B cell (primary cell): ENCODE measurements at regions not wholly inside any gene's neighbourhood (a gene's known extent, or its start where the extent isn't known, plus 50 kb on each side); places are given as distances from the start of the nearest gene placed in this dataset.

Source experiments
- ATAC-seq: fragments of 200-7000 bp; cut with Tn5 transposase; one replicate; pipeline ENCODE4 v1.10.0; 2021; ENCODE audit warnings: low read depth, mild to moderate bottlenecking, moderate number of reproducible peaks, moderate library complexity
- CTCF ChIA-PET: fragments of 350-600 bp; sonication (Branson Sonifier 250); formaldehyde crosslinking; loops from one replicate; lab custom pipeline; 2021; ENCODE audit warnings: antibody characterized with exemption, inconsistent platforms; lab: Charles Lee
- POLR2A ChIA-PET: fragments of 350-600 bp; sonication (Branson Sonifier 250); formaldehyde crosslinking; loops from one replicate; lab custom pipeline; 2021; ENCODE audit warnings: antibody characterized with exemption; lab: Charles Lee
- DNase-seq: peaks from one replicate; pipeline ENCODE4 v3.0.0; 2013
- H2AFZ ChIP-seq: 2 replicates; pipeline ENCODE4 v1.6.1; 2012; ENCODE audit warnings: mild to moderate bottlenecking, low read depth, low read length; ENCODE audit not compliant: insufficient read depth, poor library complexity, severe bottlenecking
- H3K27ac ChIP-seq, 2 donors: 1 replicate in 1 of 2; 2 replicates in 1 of 2; pipeline ENCODE4 v1.5.1; 2012 to 2013; ENCODE audit warnings: low read length in 2 of 2, mild to moderate bottlenecking in 2 of 2, moderate library complexity in 1 of 2
- H3K27me3 ChIP-seq, 4 experiments: fragments of 200-600 bp in 1 of 4; sonication (generic) in 1 of 4; replicated peaks in 1 of 4; 1 replicate in 2 of 4; 2 replicates in 2 of 4; pipeline versions ENCODE4 v1.6.1 to v1.7.0; 2013 to 2016; ENCODE audit warnings: low read length in 3 of 4, mild to moderate bottlenecking in 2 of 4, mixed read lengths in 1 of 4, moderate library complexity in 1 of 4; ENCODE audit not compliant: insufficient read depth in 4 of 4, control insufficient read depth in 3 of 4; ENCODE audit errors: control extremely low read depth in 1 of 4
- H3K36me3 ChIP-seq, 2 experiments: replicated peaks in 1 of 2; 1 replicate in 1 of 2; 2 replicates in 1 of 2; pipeline versions ENCODE4 v1.6.1 to v1.7.1; 2013; ENCODE audit warnings: low read length in 1 of 2; ENCODE audit not compliant: insufficient read depth in 2 of 2, control insufficient read depth in 1 of 2; ENCODE audit errors: control extremely low read depth in 1 of 2, extremely low read depth in 1 of 2
- H3K4me1 ChIP-seq, 2 donors: fragments of 200-600 bp in 1 of 2; sonication (generic) in 1 of 2; 1 replicate in 1 of 2; 2 replicates in 1 of 2; pipeline versions ENCODE4 v1.5.1 to v1.6.1; 2013 to 2017; ENCODE audit warnings: low read length in 2 of 2; ENCODE audit not compliant: control insufficient read depth in 2 of 2, insufficient read depth in 2 of 2
- H3K4me2 ChIP-seq: replicated peaks from 2 replicates; pipeline ENCODE3; 2012; ENCODE audit warnings: mild to moderate bottlenecking, low read depth, low read length; ENCODE audit not compliant: poor library complexity, severe bottlenecking
- H3K4me3 ChIP-seq, 5 experiments: fragments of 200-600 bp in 1 of 5; sonication (generic) in 1 of 5; 1 replicate in 3 of 5; 2 replicates in 2 of 5; pipeline versions ENCODE4 v1.5.1 to v1.7.0; 2011 to 2016; ENCODE audit warnings: low read length in 4 of 5, mild to moderate bottlenecking in 4 of 5, low read depth in 2 of 5, control low read depth in 1 of 5, moderate library complexity in 1 of 5; ENCODE audit not compliant: insufficient read depth in 1 of 5; ENCODE audit errors: control extremely low read depth in 1 of 5, extremely low read depth in 1 of 5
- H3K79me2 ChIP-seq: fragments of 200-600 bp; sonication (generic); one replicate; pipeline ENCODE4 v1.6.0; 2016; ENCODE audit warnings: low read length; ENCODE audit not compliant: control insufficient read depth, insufficient read depth
- H3K9ac ChIP-seq: fragments of 200-600 bp; sonication (generic); 2 replicates; pipeline ENCODE4 v1.6.1; 2017; ENCODE audit warnings: mild to moderate bottlenecking, low read length, moderate library complexity
- H3K9me3 ChIP-seq, 3 donors: one replicate each; pipeline versions ENCODE4 v1.6.1 to v1.7.1; 2013; ENCODE audit warnings: low read length in 2 of 3; ENCODE audit not compliant: control insufficient read depth in 2 of 3, insufficient read depth in 1 of 3; ENCODE audit errors: control extremely low read depth in 1 of 3
- H4K20me1 ChIP-seq: 2 replicates; pipeline ENCODE4 v1.6.0; 2012; ENCODE audit warnings: mild to moderate bottlenecking, low read length; ENCODE audit not compliant: insufficient read depth, control insufficient read depth, poor library complexity, severe bottlenecking
- H3K27ac Mint-ChIP-seq: one replicate; pipeline ENCODE4 v1.8.0; 2021; ENCODE audit warnings: mixed read lengths
- H3K27me3 Mint-ChIP-seq: one replicate; pipeline ENCODE4 v1.8.0; 2021; ENCODE audit warnings: mixed read lengths
- H3K4me1 Mint-ChIP-seq: one replicate; pipeline ENCODE4 v1.8.0; 2021; ENCODE audit warnings: mixed read lengths
- H3K4me3 Mint-ChIP-seq: one replicate; pipeline ENCODE4 v1.8.0; 2021; ENCODE audit warnings: mixed read lengths
- H3K9me3 Mint-ChIP-seq: one replicate; pipeline ENCODE4 v1.8.0; 2022; ENCODE audit warnings: mixed read lengths; ENCODE audit not compliant: insufficient read depth
- CTCF ChIP-seq: fragments of 200-600 bp; IDR thresholded peaks from one replicate; pipeline ENCODE4 v1.8.0; 2022; ENCODE audit warnings: antibody characterized with exemption, mild to moderate bottlenecking
- EZH2 ChIP-seq: IDR thresholded peaks from 2 replicates; pipeline ENCODE4 v1.6.1; 2012; ENCODE audit warnings: borderline replicate concordance, low read depth, mild to moderate bottlenecking, moderate library complexity, low read length; ENCODE audit not compliant: insufficient read depth, poor library complexity, severe bottlenecking
- WGBS: methylation state at CpG from one replicate; pipeline ENCODE4 v1.1.5; 2013; ENCODE audit warnings: missing lambda C conversion rate; ENCODE audit not compliant: insufficient coverage; 5-methylcytosine and 5-hydroxymethylcytosine counted together
- intact Hi-C: fragments of 100-400 bp; cut with micrococcal nuclease; formaldehyde crosslinking; loops from one replicate; pipeline ENCODE4 v1.10.0; 2022

DNA sequence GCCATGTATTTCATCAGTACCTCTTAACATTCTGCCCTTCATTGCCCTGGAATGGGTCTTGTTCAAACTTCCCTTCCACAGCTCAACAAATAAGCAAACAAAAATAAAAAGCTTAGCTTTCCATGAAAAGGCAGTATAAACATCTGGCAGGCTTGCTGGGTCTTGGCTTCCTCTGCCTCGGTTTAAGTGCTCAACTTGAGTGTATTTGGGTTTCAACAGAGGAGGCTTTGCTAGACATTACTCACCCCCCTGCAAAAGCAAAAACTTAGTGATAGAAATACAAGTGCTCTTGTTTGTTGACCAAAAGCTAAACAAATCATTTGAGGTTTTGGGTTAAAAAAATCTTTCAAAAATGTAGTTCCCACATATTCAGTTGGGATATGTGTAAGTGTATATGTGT lies 518.5 kb downstream of the PLPP3 start:
- Histone ChIP-seq H4K20me1 (no peaks in the 10 kb centered on the region), H3K27me3 (no peaks in the 10 kb centered on the region), H3K4me3 (no peak overlapping the region), H3K4me2 (no peak overlapping the region), H3K27ac (no peak overlapping the region), H3K4me1 (peaks cover 7% of the 10 kb centered on the region in 2 donors), H3K36me3 (no peaks in the 10 kb centered on the region), H2AFZ (no peak overlapping the region), H3K9ac (no peak overlapping the region), H3K9me3 (no peaks in the 10 kb centered on the region), H3K79me2 (no peaks in the 10 kb centered on the region)
- H3K4me3 Mint-ChIP-seq, result no peak overlapping the region
- no peak for DNase-seq
- no CpG with 5 or more reads among the region's 1 CpG for WGBS
- H3K9me3 Mint-ChIP-seq, result no peaks in the 10 kb centered on the region
- CTCF ChIA-PET, result no interaction called here
- POLR2A ChIA-PET, result no interaction called here
- H3K27me3 Mint-ChIP-seq, result peaks cover 7% of the 10 kb centered on the region
- no peak for TF ChIP-seq EZH2
- TF ChIP-seq CTCF, result no peak
- intact Hi-C loops, result loop anchor here (10.0 kb wide), 1 partner anchor 514 kb away; the partner anchor contains the start of gene PLPP3
- peaks cover 10% of the 10 kb centered on the region for H3K4me1 Mint-ChIP-seq
- no peak overlapping the region for H3K27ac Mint-ChIP-seq
- no peak for ATAC-seq

GRCh38 chr1:56057466-56058405 lies 521.6 kb downstream of the PLPP3 start:
- intact Hi-C loops, result no loop called here
- Mint-ChIP-seq H3K4me3 (no peak overlapping the region), H3K27ac (no peak overlapping the region), H3K4me1 (peaks cover 10% of the 10 kb centered on the region), H3K9me3 (no peaks in the 10 kb centered on the region), H3K27me3 (peaks cover 4% of the 10 kb centered on the region)
- no peaks in the 10 kb centered on the region for H4K20me1 ChIP-seq
- no CpG with 5 or more reads among the region's 5 CpGs for WGBS
- H3K9ac ChIP-seq, result no peak overlapping the region
- ATAC-seq, result no peak
- POLR2A ChIA-PET, result no interaction called here
- no peak overlapping the region for H2AFZ ChIP-seq
- H3K27me3 ChIP-seq, result no peaks in the 10 kb centered on the region
- H3K9me3 ChIP-seq, result no peaks in the 10 kb centered on the region
- CTCF ChIA-PET, result no interaction called here
- peaks cover 7% of the 10 kb centered on the region in 2 donors for H3K4me1 ChIP-seq
- no peaks in the 10 kb centered on the region for H3K79me2 ChIP-seq
- no peak overlapping the region for H3K4me3 ChIP-seq
- H3K4me2 ChIP-seq, result no peak overlapping the region
- DNase-seq, result no peak
- no peak overlapping the region for H3K27ac ChIP-seq
- no peaks in the 10 kb centered on the region for H3K36me3 ChIP-seq
- TF ChIP-seq CTCF (no peak), EZH2 (no peak)
